SK-N-SH treated with all-trans-retinoic acid at 6 μM for 48 hours (cell line): ENCODE measurements at regions not wholly inside any gene's neighbourhood (a gene's known extent, or its start where the extent isn't known, plus 50 kb on each side); places are given as distances from the start of the nearest gene placed in this dataset.
A peak's percentile ranks its signal among the peaks of the same experiment; 100 is the strongest.

Source experiments
- ATAC-seq: fragments of 200-7000 bp; cut with Tn5 transposase; 3 replicates; pipeline ENCODE4 v1.9.1; 2020; ENCODE audit warnings: mild to moderate bottlenecking, moderate library complexity
- BACH2 ChIP-seq: fragments of 250-450 bp; sonication (Bioruptor Pico); IDR thresholded peaks from 2 replicates; pipeline ENCODE4 v1.9.0; 2021; ENCODE audit warnings: mild to moderate bottlenecking, borderline replicate concordance
- CSDC2 ChIP-seq: fragments of 250-450 bp; sonication (Bioruptor Pico); IDR thresholded peaks from 2 replicates; pipeline ENCODE4 v1.5.0; 2020; ENCODE audit warnings: mild to moderate bottlenecking, moderate library complexity
- ESRRG ChIP-seq: fragments of 250-450 bp; sonication (Bioruptor Pico); IDR thresholded peaks from 2 replicates; pipeline ENCODE4 v1.6.1; 2021; ENCODE audit warnings: mild to moderate bottlenecking
- GLIS3 ChIP-seq: fragments of 250-450 bp; sonication (Bioruptor Pico); IDR thresholded peaks from 2 replicates; pipeline ENCODE4 v1.5.0; 2020; ENCODE audit warnings: mild to moderate bottlenecking, moderate library complexity
- ISL1 ChIP-seq: fragments of 250-450 bp; sonication (Bioruptor Pico); IDR thresholded peaks from 2 replicates; pipeline ENCODE4 v2.1.2; 2022; ENCODE audit warnings: mild to moderate bottlenecking, moderate library complexity
- OSR1 ChIP-seq: fragments of 250-450 bp; sonication (Bioruptor Pico); IDR thresholded peaks from 2 replicates; pipeline ENCODE4 v1.8.0; 2022; ENCODE audit warnings: moderate library complexity, mild to moderate bottlenecking, inconsistent platforms
- PPARA ChIP-seq: fragments of 250-450 bp; sonication (Bioruptor Pico); IDR thresholded peaks from 2 replicates; pipeline ENCODE4 v1.5.0; 2020; ENCODE audit warnings: mild to moderate bottlenecking, borderline replicate concordance
- RARB ChIP-seq: fragments of 250-450 bp; sonication (Bioruptor Pico); IDR thresholded peaks from 2 replicates; pipeline ENCODE4 v1.8.0; 2021; ENCODE audit warnings: mild to moderate bottlenecking, moderate library complexity
- SNAI2 ChIP-seq: fragments of 250-450 bp; sonication (Bioruptor Pico); IDR thresholded peaks from 2 replicates; pipeline ENCODE4 v1.5.0; 2020; ENCODE audit warnings: mild to moderate bottlenecking, moderate library complexity
- TCF4 ChIP-seq: fragments of 250-450 bp; sonication (Bioruptor Pico); IDR thresholded peaks from 2 replicates; pipeline ENCODE4 v1.8.0; 2021; ENCODE audit warnings: mild to moderate bottlenecking, moderate library complexity, borderline replicate concordance
- TOX ChIP-seq: fragments of 250-450 bp; sonication (Bioruptor Pico); IDR thresholded peaks from 2 replicates; pipeline ENCODE4 v1.8.0; 2021; ENCODE audit warnings: mild to moderate bottlenecking, moderate library complexity, borderline replicate concordance
- ZFP3 ChIP-seq: fragments of 250-450 bp; sonication (Bioruptor Pico); IDR thresholded peaks from 2 replicates; pipeline ENCODE4 v1.5.0; 2020; ENCODE audit warnings: mild to moderate bottlenecking, moderate library complexity
- ZFP30 ChIP-seq: fragments of 450-650 bp; formaldehyde crosslinking; IDR thresholded peaks from 2 replicates; pipeline ENCODE4 v1.5.0; 2022; ENCODE audit warnings: mild to moderate bottlenecking, moderate library complexity
- ZNF565 ChIP-seq: fragments of 450-650 bp; formaldehyde crosslinking; conservative IDR thresholded peaks from 2 replicates; pipeline ENCODE4 v1.5.0; 2020; ENCODE audit warnings: low read depth, mild to moderate bottlenecking, moderate library complexity
- ZNF70 ChIP-seq: fragments of 450-650 bp; formaldehyde crosslinking; IDR thresholded peaks from 2 replicates; pipeline ENCODE4 v1.5.0; 2020; ENCODE audit warnings: mild to moderate bottlenecking, moderate library complexity
- ZNF8 ChIP-seq: fragments of 450-650 bp; formaldehyde crosslinking; IDR thresholded peaks from 2 replicates; pipeline ENCODE4 v1.5.0; 2020; ENCODE audit warnings: mild to moderate bottlenecking, moderate library complexity
- TF ChIP-seq, protein P1 (sequence below): fragments of 250-450 bp; sonication (Bioruptor Pico); IDR thresholded peaks from 2 replicates; pipeline ENCODE4 v1.8.0; 2021; ENCODE audit warnings: low read depth, mild to moderate bottlenecking, moderate library complexity, borderline replicate concordance
- TF ChIP-seq, protein P2 (sequence below): fragments of 250-450 bp; sonication (Bioruptor Pico); IDR thresholded peaks from 2 replicates; pipeline ENCODE4 v1.5.1; 2021; ENCODE audit warnings: mild to moderate bottlenecking, moderate library complexity
- TF ChIP-seq, protein P3 (sequence below): fragments of 250-450 bp; sonication (Bioruptor Pico); IDR thresholded peaks from 2 replicates; pipeline ENCODE4 v1.8.0; 2020; ENCODE audit warnings: mild to moderate bottlenecking, moderate library complexity, borderline replicate concordance
- TF ChIP-seq, protein P4 (sequence below): fragments of 250-450 bp; sonication (Bioruptor Pico); IDR thresholded peaks from 2 replicates; pipeline ENCODE4 v1.5.0; 2020; ENCODE audit warnings: mild to moderate bottlenecking, moderate library complexity

DNA sequence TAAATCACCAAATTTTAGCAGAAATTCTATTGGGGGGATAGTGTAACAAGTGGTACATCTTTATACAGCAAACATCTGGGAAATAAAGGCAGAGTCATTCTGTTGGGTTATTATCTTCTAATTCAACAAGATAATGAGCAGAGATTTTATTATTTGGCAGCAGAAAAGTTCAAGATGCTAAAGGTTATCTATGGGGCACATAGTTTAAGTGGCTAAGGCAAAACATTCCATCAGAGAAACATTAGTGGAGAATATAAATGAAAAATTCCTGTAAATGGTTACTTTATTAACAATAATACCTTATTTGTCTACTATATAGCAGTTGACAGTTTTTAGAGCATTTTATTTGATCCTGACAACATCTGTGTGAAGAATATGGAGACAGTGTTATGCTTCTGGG, 815.7 kb downstream of the NCAM2 start (continued):
- TF ChIP-seq, protein P1, sequence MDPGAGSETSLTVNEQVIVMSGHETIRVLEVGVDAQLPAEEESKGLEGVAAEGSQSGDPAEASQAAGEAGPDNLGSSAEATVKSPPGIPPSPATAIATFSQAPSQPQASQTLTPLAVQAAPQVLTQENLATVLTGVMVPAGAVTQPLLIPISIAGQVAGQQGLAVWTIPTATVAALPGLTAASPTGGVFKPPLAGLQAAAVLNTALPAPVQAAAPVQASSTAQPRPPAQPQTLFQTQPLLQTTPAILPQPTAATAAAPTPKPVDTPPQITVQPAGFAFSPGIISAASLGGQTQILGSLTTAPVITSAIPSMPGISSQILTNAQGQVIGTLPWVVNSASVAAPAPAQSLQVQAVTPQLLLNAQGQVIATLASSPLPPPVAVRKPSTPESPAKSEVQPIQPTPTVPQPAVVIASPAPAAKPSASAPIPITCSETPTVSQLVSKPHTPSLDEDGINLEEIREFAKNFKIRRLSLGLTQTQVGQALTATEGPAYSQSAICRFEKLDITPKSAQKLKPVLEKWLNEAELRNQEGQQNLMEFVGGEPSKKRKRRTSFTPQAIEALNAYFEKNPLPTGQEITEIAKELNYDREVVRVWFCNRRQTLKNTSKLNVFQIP (CRISPR knock-in tag), result no peak
- TF ChIP-seq TCF4 (CRISPR knock-in tag) (peak; percentile 90), PPARA (CRISPR knock-in tag) (no peak), OSR1 (CRISPR knock-in tag) (no peak), GLIS3 (CRISPR knock-in tag) (0 out of 2 replicates have a peak, but pooled peaks have one; percentile 56)

DNA sequence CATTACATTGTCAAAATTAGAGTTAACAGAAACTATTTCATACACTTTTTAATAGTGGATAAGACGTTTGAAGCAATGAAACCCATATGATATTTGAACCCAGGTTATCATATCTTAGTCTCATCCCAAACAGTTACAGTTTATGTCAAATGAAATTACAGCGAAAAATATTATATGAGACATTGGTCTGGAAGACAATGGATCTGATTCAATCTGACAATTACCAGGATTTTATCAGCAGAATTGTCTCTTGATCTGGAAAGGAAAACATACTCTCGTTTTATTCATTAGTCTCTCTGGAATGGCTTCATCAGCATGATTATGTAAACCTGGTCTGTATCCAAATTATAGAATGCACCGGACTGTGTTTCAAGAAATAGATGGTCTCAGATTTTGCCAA, 818.6 kb downstream of the NCAM2 start:
- ATAC-seq, result no peak
- TF ChIP-seq ZNF8 (CRISPR knock-in tag) (no peak), SNAI2 (CRISPR knock-in tag) (peak; percentile 73; the same call in 1 of the 2 replicates), ZNF565 (CRISPR knock-in tag) (no peak), ZNF70 (CRISPR knock-in tag) (0 out of 2 replicates have a peak, but pooled peaks have one; percentile 14), ZFP3 (CRISPR knock-in tag) (0 out of 2 replicates have a peak, but pooled peaks have one; percentile 57), GLIS3 (CRISPR knock-in tag) (peak; percentile 96), RARB (no peak), TOX (CRISPR knock-in tag) (no peak), ESRRG (CRISPR knock-in tag) (0 out of 2 replicates have a peak, but pooled peaks have one; percentile 36), BACH2 (CRISPR knock-in tag) (peak; percentile 75), TCF4 (CRISPR knock-in tag) (peak; percentile 98), ISL1 (peak; percentile 96), CSDC2 (CRISPR knock-in tag) (0 out of 2 replicates have a peak, but pooled peaks have one; percentile 52), ZFP30 (peak; percentile 39; the same call in 1 of the 2 replicates)
- TF ChIP-seq, protein P1 (CRISPR knock-in tag), result 0 out of 2 replicates have a peak, but pooled peaks have one; percentile 37
- TF ChIP-seq, protein P2, sequence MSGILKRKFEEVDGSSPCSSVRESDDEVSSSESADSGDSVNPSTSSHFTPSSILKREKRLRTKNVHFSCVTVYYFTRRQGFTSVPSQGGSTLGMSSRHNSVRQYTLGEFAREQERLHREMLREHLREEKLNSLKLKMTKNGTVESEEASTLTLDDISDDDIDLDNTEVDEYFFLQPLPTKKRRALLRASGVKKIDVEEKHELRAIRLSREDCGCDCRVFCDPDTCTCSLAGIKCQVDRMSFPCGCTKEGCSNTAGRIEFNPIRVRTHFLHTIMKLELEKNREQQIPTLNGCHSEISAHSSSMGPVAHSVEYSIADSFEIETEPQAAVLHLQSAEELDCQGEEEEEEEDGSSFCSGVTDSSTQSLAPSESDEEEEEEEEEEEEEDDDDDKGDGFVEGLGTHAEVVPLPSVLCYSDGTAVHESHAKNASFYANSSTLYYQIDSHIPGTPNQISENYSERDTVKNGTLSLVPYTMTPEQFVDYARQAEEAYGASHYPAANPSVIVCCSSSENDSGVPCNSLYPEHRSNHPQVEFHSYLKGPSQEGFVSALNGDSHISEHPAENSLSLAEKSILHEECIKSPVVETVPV (CRISPR knock-in tag), result peak; percentile 88
- TF ChIP-seq, protein P3, sequence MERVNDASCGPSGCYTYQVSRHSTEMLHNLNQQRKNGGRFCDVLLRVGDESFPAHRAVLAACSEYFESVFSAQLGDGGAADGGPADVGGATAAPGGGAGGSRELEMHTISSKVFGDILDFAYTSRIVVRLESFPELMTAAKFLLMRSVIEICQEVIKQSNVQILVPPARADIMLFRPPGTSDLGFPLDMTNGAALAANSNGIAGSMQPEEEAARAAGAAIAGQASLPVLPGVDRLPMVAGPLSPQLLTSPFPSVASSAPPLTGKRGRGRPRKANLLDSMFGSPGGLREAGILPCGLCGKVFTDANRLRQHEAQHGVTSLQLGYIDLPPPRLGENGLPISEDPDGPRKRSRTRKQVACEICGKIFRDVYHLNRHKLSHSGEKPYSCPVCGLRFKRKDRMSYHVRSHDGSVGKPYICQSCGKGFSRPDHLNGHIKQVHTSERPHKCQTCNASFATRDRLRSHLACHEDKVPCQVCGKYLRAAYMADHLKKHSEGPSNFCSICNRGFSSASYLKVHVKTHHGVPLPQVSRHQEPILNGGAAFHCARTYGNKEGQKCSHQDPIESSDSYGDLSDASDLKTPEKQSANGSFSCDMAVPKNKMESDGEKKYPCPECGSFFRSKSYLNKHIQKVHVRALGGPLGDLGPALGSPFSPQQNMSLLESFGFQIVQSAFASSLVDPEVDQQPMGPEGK (CRISPR knock-in tag), result 0 out of 2 replicates have a peak, but pooled peaks have one; percentile 19
- TF ChIP-seq, protein P4, sequence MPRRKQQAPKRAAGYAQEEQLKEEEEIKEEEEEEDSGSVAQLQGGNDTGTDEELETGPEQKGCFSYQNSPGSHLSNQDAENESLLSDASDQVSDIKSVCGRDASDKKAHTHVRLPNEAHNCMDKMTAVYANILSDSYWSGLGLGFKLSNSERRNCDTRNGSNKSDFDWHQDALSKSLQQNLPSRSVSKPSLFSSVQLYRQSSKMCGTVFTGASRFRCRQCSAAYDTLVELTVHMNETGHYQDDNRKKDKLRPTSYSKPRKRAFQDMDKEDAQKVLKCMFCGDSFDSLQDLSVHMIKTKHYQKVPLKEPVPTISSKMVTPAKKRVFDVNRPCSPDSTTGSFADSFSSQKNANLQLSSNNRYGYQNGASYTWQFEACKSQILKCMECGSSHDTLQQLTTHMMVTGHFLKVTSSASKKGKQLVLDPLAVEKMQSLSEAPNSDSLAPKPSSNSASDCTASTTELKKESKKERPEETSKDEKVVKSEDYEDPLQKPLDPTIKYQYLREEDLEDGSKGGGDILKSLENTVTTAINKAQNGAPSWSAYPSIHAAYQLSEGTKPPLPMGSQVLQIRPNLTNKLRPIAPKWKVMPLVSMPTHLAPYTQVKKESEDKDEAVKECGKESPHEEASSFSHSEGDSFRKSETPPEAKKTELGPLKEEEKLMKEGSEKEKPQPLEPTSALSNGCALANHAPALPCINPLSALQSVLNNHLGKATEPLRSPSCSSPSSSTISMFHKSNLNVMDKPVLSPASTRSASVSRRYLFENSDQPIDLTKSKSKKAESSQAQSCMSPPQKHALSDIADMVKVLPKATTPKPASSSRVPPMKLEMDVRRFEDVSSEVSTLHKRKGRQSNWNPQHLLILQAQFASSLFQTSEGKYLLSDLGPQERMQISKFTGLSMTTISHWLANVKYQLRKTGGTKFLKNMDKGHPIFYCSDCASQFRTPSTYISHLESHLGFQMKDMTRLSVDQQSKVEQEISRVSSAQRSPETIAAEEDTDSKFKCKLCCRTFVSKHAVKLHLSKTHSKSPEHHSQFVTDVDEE (CRISPR knock-in tag), result peak; percentile 99

DNA sequence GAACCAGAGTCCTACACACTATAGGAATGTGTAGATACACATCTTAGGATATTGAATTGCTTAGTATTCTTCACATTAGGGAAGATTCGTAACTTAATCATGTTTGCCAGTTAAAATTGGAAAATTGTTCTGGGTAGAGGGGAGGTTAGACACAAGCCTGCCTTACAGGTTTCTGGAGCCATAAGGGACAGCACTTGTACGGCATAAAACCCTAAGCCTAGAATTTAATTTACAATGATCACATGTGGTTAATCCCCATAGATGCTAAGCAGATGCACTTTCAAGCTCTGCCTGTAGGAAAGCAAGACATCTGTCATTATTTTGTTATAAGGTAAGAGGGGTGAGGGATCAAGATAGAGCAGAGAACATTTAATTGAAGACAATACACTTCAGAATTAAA, 820.7 kb downstream of the NCAM2 start:
- peak; percentile 37; the same call in 1 of the 3 replicates for ATAC-seq
- no peak for TF ChIP-seq RARB
- TF ChIP-seq TCF4 (CRISPR knock-in tag), result peak; percentile 88
- TF ChIP-seq, protein P3 (CRISPR knock-in tag), result no peak
- no peak for TF ChIP-seq ZFP30
- TF ChIP-seq TOX (CRISPR knock-in tag), result no peak
- TF ChIP-seq, protein P1 (CRISPR knock-in tag), result no peak
- TF ChIP-seq ZNF8 (CRISPR knock-in tag), result no peak
- TF ChIP-seq, protein P2 (CRISPR knock-in tag), result no peak
- no peak for TF ChIP-seq GLIS3 (CRISPR knock-in tag)
- TF ChIP-seq ZNF565 (CRISPR knock-in tag), result no peak
